Right atrium auricular region (tissue), 2 donors: ENCODE measurements at regions not wholly inside any gene's neighbourhood (a gene's known extent, or its start where the extent isn't known, plus 50 kb on each side); places are given as distances from the start of the nearest gene placed in this dataset.

Experiments used
- DNase-seq: peaks from one replicate; pipeline ENCODE4 v3.0.0-alpha.2; 2019; ENCODE audit warnings: low spot score
- H3K27ac ChIP-seq, 2 donors: fragments of 200-600 bp; sonication (generic); 1 replicate in 1 of 2; 2 replicates in 1 of 2; pipeline ENCODE4 v1.5.1; 2016 to 2019
- H3K27me3 ChIP-seq, 2 donors: fragments of 200-600 bp; sonication (generic); one replicate each; pipeline versions ENCODE4 v1.5.1 to v1.6.0; 2017 to 2019
- H3K36me3 ChIP-seq: fragments of 200-600 bp; sonication (generic); one replicate; pipeline ENCODE4 v1.5.1; 2016
- H3K4me1 ChIP-seq, 2 donors: fragments of 200-600 bp; sonication (generic); one replicate each; pipeline versions ENCODE4 v1.5.1 to v1.6.0; 2017 to 2019
- H3K4me3 ChIP-seq, 2 donors: fragments of 200-600 bp; sonication (generic); 1 replicate in 1 of 2; 2 replicates in 1 of 2; pipeline ENCODE4 v1.5.1; 2017 to 2019; ENCODE audit warnings: mild to moderate bottlenecking in 1 of 2, moderate library complexity in 1 of 2
- H3K9me3 ChIP-seq, 2 donors: fragments of 200-600 bp; sonication (generic); one replicate each; pipeline ENCODE4 v1.5.1; 2019
- TF ChIP-seq, protein P1 (sequence below), 2 donors: fragments of 200-600 bp; sonication (generic); IDR thresholded peaks; one replicate each; pipeline ENCODE4 v1.5.1; 2019; ENCODE audit warnings: antibody characterized with exemption in 2 of 2

DNA sequence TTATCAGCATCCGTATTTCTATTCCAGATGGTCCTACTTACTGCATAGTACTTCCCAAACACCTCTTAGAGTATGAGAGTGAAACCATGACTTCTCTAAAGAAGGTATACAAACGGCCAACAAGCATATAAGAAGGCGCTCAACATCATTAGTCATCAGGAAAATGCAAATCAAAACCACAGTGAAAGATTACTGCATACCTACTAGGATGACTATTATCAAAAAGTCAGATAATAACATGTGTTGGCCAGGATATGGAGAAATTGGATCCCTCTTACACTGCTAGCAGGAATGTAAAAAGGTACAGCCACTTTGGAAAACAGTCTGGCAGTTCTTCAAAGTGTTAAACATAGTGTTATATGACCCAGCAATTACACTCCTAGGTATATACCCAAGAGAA, 215.3 kb upstream of the CXorf66 start:
- Histone ChIP-seq H3K36me3 (no peaks in the 10 kb centered on the region), H3K9me3 (no peaks in the 10 kb centered on the region), H3K27ac (no peak overlapping the region), H3K4me1 (no peaks in the 10 kb centered on the region), H3K4me3 (no peak overlapping the region), H3K27me3 (no peaks in the 10 kb centered on the region)
- DNase-seq, result no peak
- TF ChIP-seq, protein P1, sequence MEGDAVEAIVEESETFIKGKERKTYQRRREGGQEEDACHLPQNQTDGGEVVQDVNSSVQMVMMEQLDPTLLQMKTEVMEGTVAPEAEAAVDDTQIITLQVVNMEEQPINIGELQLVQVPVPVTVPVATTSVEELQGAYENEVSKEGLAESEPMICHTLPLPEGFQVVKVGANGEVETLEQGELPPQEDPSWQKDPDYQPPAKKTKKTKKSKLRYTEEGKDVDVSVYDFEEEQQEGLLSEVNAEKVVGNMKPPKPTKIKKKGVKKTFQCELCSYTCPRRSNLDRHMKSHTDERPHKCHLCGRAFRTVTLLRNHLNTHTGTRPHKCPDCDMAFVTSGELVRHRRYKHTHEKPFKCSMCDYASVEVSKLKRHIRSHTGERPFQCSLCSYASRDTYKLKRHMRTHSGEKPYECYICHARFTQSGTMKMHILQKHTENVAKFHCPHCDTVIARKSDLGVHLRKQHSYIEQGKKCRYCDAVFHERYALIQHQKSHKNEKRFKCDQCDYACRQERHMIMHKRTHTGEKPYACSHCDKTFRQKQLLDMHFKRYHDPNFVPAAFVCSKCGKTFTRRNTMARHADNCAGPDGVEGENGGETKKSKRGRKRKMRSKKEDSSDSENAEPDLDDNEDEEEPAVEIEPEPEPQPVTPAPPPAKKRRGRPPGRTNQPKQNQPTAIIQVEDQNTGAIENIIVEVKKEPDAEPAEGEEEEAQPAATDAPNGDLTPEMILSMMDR (IDR thresholded peaks at IDR 0.05), result no peak

DNA sequence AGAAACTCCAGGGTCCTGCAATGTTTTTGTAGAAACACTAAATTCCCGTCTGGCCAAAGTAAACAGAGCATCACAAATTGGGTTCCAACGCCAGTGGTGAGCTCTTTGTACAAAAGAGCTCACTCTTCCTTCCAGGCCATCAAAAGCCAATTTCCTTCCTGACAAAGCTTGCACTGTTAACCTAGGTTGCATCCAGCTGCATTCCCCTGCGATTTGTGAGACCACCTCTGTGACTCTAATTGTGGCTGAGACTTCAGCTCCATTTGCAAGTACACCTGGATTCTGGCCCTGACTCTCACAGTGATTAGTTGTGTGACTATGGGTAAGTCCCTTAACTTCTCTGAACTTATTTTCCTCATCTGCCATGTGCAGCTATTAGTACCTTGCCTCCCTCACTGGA, 212.5 kb upstream of the CXorf66 start:
- Histone ChIP-seq H3K27ac (no peak overlapping the region), H3K36me3 (no peaks in the 10 kb centered on the region), H3K9me3 (no peaks in the 10 kb centered on the region), H3K27me3 (no peaks in the 10 kb centered on the region), H3K4me1 (no peaks in the 10 kb centered on the region), H3K4me3 (no peak overlapping the region)
- TF ChIP-seq, protein P1 (IDR thresholded peaks at IDR 0.05), result no peak
- DNase-seq, result no peak

DNA sequence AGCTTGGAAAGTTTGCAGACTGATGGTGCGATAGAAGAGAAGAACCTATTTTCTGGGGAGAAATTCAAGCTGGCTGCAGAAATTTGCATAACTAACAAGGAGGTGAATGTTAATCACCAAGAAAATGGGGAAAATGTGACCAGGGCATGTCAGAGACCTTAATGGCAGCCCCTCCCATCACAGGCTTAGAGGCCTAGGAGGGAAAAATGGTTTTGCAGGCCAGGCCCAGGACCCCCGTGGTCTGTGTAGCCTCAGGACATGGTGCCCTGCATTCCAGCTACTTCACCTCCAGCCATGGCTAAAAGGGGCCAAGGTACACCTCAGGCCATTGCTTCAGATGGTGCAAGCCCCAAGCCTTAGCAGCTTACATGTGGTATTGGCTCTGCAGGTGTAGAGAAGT, 207.1 kb upstream of the CXorf66 start:
- Histone ChIP-seq H3K4me1 (no peaks in the 10 kb centered on the region), H3K27ac (no peak overlapping the region), H3K36me3 (no peaks in the 10 kb centered on the region), H3K9me3 (no peaks in the 10 kb centered on the region), H3K4me3 (no peak overlapping the region), H3K27me3 (no peaks in the 10 kb centered on the region)
- DNase-seq, result no peak
- TF ChIP-seq, protein P1 (IDR thresholded peaks at IDR 0.05), result no peak

DNA sequence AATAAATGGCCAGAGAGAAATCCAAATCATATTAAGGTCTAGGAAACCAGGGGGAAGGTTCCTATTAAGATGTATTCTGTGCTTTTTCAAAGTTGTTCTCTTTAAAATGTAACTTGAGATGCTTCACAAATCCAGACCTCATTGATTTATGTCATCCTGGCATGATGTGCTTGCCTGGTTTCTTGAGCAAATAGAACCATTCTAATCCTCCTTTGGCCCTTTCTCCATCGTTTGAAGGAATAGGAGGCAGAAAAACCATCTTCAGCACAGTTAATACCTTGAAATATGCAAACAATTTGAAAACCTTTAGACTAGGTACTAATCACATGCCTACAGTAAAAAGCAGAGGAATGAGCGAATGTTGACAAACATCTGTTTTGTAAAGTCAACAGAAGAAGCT, 202.2 kb upstream of the CXorf66 start:
- TF ChIP-seq, protein P1 (IDR thresholded peaks at IDR 0.05), result no peak
- Histone ChIP-seq H3K9me3 (no peaks in the 10 kb centered on the region), H3K27me3 (no peaks in the 10 kb centered on the region), H3K36me3 (no peaks in the 10 kb centered on the region), H3K27ac (no peak overlapping the region), H3K4me1 (no peaks in the 10 kb centered on the region), H3K4me3 (no peak overlapping the region)
- no peak for DNase-seq

DNA sequence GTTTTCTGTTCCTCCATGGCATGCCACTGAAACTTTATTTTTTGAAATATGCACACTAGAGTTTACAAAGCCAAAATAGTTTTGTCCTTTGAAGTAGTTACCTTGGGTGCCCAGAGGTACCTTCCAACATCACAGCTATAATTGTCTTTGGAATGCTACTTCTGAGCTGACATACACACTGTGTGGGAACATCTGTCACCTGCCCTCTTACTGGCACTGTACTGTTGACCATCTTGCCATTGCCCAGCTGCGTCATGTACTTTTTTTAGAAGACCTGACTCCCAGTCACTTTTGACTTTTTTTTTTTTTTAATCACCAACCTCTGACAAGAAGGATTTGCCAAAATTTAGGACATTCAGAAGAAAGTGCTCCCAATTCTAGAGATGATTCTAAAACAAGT, 200.5 kb upstream of the CXorf66 start:
- TF ChIP-seq, protein P1 (IDR thresholded peaks at IDR 0.05), result no peak

DNA sequence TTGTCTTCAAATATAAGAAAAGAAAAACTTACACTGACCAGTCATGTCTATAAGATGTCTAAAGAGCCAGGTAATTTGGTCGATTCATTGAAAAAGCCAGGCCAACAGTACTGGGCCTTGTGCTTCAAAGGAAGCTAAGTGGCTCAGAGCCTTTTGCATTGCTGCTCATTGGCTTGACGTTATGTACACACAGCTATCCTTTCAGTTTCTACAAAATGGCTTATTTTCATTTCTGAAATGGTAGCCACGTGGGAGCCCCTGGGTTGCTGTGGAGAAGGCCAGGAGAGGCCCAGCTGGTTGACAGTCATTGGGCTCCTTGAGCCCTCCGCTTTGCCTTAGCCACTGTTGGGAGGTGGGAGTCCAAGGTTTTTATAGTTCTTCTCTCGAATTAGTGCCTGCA, 199.1 kb upstream of the CXorf66 start:
- TF ChIP-seq, protein P1 (IDR thresholded peaks at IDR 0.05), result no peak
- Histone ChIP-seq H3K9me3 (no peaks in the 10 kb centered on the region), H3K4me1 (no peaks in the 10 kb centered on the region), H3K36me3 (no peaks in the 10 kb centered on the region), H3K27ac (no peak overlapping the region), H3K4me3 (no peak overlapping the region), H3K27me3 (no peaks in the 10 kb centered on the region)
- DNase-seq, result no peak

More for the DNA sequence above, 200.5 kb upstream of the CXorf66 start:
- H3K36me3 ChIP-seq, result no peaks in the 10 kb centered on the region
- no peak overlapping the region for H3K27ac ChIP-seq
- H3K4me1 ChIP-seq, result no peaks in the 10 kb centered on the region
- H3K27me3 ChIP-seq, result no peaks in the 10 kb centered on the region
- DNase-seq, result no peak
- H3K4me3 ChIP-seq, result no peak overlapping the region
- H3K9me3 ChIP-seq, result no peaks in the 10 kb centered on the region
